ENCODE measurements at regions not wholly inside any gene's neighbourhood (a gene's known extent, or its start where the extent isn't known, plus 50 kb on each side); places are given as distances from the start of the nearest gene placed in this dataset.

DNA sequence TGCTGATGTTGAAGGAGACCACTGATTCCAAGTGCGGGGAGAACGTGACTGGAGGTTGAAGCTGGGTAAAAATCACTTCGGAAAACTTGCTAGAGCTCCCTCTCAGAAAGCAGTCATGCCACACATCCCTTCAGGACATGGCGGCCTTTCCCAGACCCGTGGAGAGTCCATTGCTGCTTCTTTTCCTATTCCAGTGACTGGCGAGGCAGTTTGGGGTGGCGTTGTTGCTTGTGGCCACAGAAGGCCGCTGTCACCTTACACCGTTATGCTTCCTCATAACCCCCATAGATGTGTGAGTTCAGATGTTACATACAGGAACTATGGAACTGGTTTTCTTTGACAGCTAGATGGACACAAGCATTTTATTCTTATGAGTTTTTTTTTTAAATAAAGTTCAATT, 235.6 kb upstream of the POM121L12 start:
- DNase-seq (no peak), ATAC-seq (no peak)
- Mint-ChIP-seq H3K9me3 (ENCODE audit: insufficient read depth) (peaks cover 9% of the 10 kb centered on the region), H3K27ac (no peak overlapping the region), H3K27me3 (ENCODE audit: low read depth) (no peaks in the 10 kb centered on the region), H3K4me1 (ENCODE audit: low read depth) (no peaks in the 10 kb centered on the region), H3K36me3 (ENCODE audit: low read depth) (no peaks in the 10 kb centered on the region), H3K4me3 (no peak overlapping the region)
- CTCF ChIA-PET, result no interaction called here
- POLR2A ChIA-PET, result no interaction called here

DNA sequence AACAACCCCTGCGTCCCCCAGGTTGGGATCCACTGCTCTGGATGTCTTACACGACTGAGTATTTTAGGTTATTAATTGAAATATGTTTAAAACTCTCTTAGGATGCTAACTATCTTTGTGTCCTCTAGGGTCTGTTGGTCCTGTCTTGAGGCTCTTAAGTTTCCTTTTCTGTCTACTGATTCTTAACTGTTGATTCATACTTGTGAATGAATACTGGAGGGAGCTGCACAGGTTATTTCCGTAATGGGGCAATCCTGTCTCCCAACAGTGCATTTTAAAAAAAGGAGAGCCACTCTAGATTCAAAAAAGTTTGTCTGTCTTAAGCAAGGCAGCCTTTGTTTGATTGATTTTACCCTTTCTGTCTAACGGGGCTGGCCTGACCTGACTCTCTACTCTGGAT, 237.6 kb upstream of the POM121L12 start:
- no peak overlapping the region for H3K4me3 Mint-ChIP-seq
- no peak overlapping the region for H3K27ac Mint-ChIP-seq
- ChIA-PET POLR2A (no interaction called here), CTCF (no interaction called here)
- no peaks in the 10 kb centered on the region for H3K36me3 Mint-ChIP-seq (ENCODE audit: low read depth)
- no peak for DNase-seq
- peaks cover 9% of the 10 kb centered on the region for H3K9me3 Mint-ChIP-seq (ENCODE audit: insufficient read depth)
- no peak for ATAC-seq
- no peaks in the 10 kb centered on the region for H3K4me1 Mint-ChIP-seq (ENCODE audit: low read depth)
- H3K27me3 Mint-ChIP-seq (ENCODE audit: low read depth), result no peaks in the 10 kb centered on the region

DNA sequence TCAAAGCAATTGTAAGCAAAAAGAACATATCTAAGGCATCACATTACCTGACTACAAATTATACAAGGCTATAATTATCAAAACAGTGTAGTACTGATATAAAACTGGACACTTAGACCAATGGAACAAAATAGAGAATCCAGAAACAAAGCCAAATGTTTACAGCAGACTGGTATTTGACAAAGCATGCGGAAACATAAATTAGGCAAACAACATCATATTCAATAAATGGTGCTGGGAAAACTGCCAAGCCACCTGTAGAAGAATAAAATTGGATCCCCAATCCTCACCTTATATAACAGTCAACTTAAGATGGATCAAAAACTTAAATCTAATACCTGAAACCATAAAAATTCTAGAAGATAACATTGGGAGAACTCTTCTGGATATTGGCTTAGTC, 240.8 kb upstream of the POM121L12 start:
- no peaks in the 10 kb centered on the region for H3K36me3 Mint-ChIP-seq (ENCODE audit: low read depth)
- H3K4me3 Mint-ChIP-seq, result no peak overlapping the region
- no peaks in the 10 kb centered on the region for H3K4me1 Mint-ChIP-seq (ENCODE audit: low read depth)
- no peaks in the 10 kb centered on the region for H3K27me3 Mint-ChIP-seq (ENCODE audit: low read depth)
- DNase-seq (no peak), ATAC-seq (no peak)
- H3K27ac Mint-ChIP-seq, result no peak overlapping the region
- peaks cover 16% of the 10 kb centered on the region for H3K9me3 Mint-ChIP-seq (ENCODE audit: insufficient read depth)
- CTCF ChIA-PET, result no interaction called here
- POLR2A ChIA-PET, result no interaction called here

DNA sequence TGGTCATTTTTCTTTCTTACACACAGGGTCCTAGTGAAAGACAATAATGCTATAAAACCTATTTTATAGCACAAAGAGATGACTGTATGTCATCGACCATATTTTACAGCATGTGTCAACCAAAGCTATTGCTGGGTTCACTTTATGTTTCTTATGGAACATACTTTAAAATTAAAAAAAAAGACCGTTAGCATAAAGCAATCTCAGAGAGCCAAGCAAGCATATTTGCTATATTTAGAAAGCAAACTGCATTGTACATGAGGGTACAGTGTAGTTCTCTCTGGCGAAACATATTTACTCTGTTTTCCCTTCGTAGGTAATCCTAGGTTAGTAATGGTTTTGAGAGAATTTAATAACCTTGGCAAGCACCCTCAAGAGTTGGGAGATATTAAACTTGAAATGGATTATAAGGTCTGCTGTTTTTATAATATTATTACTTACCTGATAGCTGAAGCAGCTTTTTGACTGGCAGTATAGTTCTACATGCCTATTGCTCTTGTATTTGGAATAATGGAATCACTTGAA, 244.2 kb upstream of the POM121L12 start:
- no peak for DNase-seq
- no peak overlapping the region for H3K27ac Mint-ChIP-seq
- no peaks in the 10 kb centered on the region for H3K4me1 Mint-ChIP-seq (ENCODE audit: low read depth)
- H3K4me3 Mint-ChIP-seq, result no peak overlapping the region
- peaks cover 15% of the 10 kb centered on the region for H3K9me3 Mint-ChIP-seq (ENCODE audit: insufficient read depth)
- ChIA-PET POLR2A (no interaction called here), CTCF (no interaction called here)
- no peaks in the 10 kb centered on the region for H3K36me3 Mint-ChIP-seq (ENCODE audit: low read depth)
- no peak for ATAC-seq
- H3K27me3 Mint-ChIP-seq (ENCODE audit: low read depth), result no peaks in the 10 kb centered on the region

DNA sequence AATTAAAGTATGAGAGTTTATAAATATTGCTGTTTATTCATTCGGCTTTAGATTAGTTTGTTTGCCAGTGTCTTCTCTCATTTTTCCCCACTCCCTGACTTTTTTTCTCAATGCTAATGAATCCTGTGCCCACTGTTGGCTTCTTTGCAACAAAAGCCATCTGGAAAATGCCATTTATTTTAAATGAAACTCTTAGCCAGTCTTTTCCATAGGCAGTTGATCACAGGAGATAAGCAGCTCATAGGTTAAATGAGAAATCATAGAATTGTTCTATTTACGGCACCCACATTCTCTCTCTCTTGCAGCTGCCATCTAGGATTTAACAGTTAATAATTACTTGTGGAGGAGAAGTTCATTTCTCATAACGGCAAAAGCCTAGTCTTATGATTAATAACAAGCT, 249.3 kb upstream of the POM121L12 start:
- DNase-seq (no peak), ATAC-seq (no peak)
- Mint-ChIP-seq H3K4me3 (no peak overlapping the region), H3K27me3 (ENCODE audit: low read depth) (no peaks in the 10 kb centered on the region), H3K9me3 (ENCODE audit: insufficient read depth) (peaks cover 23% of the 10 kb centered on the region), H3K27ac (no peak overlapping the region), H3K36me3 (ENCODE audit: low read depth) (no peaks in the 10 kb centered on the region), H3K4me1 (ENCODE audit: low read depth) (no peaks in the 10 kb centered on the region)
- POLR2A ChIA-PET, result no interaction called here
- CTCF ChIA-PET, result no interaction called here

DNA sequence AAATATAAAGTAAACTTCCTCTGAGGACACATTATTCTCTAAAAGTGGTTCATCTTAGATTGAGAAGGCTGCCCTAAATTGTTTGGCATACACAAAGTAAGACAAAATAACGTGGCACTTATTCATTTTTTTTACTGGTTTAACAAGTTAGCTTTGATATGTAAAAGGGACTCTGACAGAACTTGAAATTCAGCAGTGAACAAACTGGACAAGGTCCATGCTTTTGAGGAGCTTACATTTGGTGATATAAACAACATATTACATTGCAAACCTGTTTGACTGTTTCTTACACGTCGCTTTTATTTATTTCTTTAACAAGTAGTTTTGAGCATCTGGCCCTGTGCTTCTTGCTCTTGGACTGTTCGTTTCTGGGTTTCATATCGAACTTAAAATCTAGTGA, 253.1 kb upstream of the POM121L12 start:
- POLR2A ChIA-PET, result no interaction called here

DNA sequence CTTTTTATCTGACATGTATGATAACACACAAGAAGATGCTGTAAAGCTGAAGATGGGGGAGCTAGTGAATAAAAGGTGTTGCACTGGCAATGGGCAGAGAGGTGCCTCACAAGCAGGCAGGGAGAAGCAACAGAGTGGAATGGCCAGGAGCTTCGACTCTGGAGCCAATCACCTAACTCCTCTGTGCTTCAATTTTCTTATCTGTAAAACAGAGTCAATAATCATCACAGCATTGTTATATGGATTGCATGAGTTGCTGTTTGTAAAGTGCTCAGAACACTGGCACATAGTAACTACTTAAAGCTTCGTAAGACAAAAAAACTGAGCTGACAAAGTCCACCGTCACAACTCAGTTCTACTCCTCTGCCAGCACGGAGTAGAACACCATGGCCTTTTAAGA, 254.2 kb upstream of the POM121L12 start:
- H3K4me3 Mint-ChIP-seq, result no peak overlapping the region
- H3K4me1 Mint-ChIP-seq (ENCODE audit: low read depth), result no peaks in the 10 kb centered on the region
- ChIA-PET POLR2A (no interaction called here), CTCF (no interaction called here)
- DNase-seq, result no peak
- no peaks in the 10 kb centered on the region for H3K27me3 Mint-ChIP-seq (ENCODE audit: low read depth)
- H3K36me3 Mint-ChIP-seq (ENCODE audit: low read depth), result no peaks in the 10 kb centered on the region
- H3K27ac Mint-ChIP-seq, result no peak overlapping the region
- peaks cover 28% of the 10 kb centered on the region for H3K9me3 Mint-ChIP-seq (ENCODE audit: insufficient read depth)
- ATAC-seq, result no peak

More for the DNA sequence above, 253.1 kb upstream of the POM121L12 start:
- no peak for DNase-seq
- Mint-ChIP-seq H3K27me3 (ENCODE audit: low read depth) (no peaks in the 10 kb centered on the region), H3K9me3 (ENCODE audit: insufficient read depth) (peaks cover 18% of the 10 kb centered on the region), H3K4me3 (no peak overlapping the region), H3K4me1 (ENCODE audit: low read depth) (no peaks in the 10 kb centered on the region), H3K27ac (no peak overlapping the region), H3K36me3 (ENCODE audit: low read depth) (no peaks in the 10 kb centered on the region)
- CTCF ChIA-PET, result no interaction called here
- ATAC-seq, result no peak

DNA sequence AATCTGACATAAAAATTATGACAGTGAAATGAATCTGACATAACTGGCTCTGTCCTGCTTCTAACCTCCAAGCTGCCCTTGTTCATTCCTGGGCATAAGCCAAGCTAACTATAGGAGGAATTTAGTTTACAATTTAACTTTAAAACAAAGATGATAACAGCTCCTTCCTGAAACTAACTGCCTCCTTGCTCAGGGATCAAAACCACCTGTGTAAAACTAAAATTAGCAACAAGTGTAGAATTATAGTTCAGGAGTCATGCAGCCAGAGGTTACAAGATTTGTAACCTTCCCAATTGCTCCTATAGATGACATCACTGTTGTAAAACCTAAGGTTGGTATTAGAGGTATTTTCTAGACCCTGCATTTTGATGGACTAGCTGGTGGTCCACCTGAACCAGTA, 256.4 kb upstream of the POM121L12 start:
- H3K9me3 Mint-ChIP-seq (ENCODE audit: insufficient read depth), result peaks cover 34% of the 10 kb centered on the region
- no peak for DNase-seq
- H3K36me3 Mint-ChIP-seq (ENCODE audit: low read depth), result no peaks in the 10 kb centered on the region
- ChIA-PET CTCF (no interaction called here), POLR2A (no interaction called here)
- H3K27me3 Mint-ChIP-seq (ENCODE audit: low read depth), result no peaks in the 10 kb centered on the region
- no peaks in the 10 kb centered on the region for H3K4me1 Mint-ChIP-seq (ENCODE audit: low read depth)
- no peak overlapping the region for H3K4me3 Mint-ChIP-seq
- no peak for ATAC-seq
- H3K27ac Mint-ChIP-seq, result no peak overlapping the region

DNA sequence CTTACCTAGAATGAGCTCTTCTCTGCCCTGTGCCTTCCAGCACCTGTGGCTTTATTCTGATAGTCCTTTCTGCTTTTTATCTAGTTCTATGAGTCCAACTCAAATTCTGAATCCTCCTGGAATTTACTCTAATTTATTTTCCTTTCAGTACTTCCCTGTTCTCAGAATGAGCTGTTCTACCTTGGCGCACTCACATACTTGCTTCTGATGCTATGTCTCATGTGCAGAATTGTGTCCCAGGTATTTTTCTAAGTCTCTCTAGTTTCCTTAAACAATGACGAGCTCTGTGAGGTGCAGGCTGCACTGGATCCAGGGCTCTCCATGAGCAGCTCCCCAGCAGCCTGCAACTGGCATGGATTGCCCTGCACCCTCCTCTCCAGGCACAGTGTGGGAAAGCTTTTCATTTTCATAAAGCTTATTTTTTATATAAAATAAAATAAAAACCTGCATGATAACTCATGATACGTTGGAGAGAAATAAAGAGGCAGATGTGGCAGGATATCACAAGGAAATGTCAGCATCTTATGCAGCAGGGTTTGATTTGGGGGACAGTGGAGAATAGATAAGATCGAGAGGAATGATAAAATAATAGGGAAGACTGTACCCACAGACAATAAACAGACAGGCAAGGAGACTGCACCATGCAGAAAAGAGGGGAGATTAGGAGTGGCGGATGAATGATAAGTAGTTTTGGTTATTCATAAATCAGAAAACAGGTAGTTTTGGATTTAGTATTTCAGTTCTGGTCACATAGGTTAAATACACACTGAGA, 258.2 kb upstream of the POM121L12 start:
- no peak overlapping the region for H3K27ac Mint-ChIP-seq
- H3K4me3 Mint-ChIP-seq, result no peak overlapping the region

DNA sequence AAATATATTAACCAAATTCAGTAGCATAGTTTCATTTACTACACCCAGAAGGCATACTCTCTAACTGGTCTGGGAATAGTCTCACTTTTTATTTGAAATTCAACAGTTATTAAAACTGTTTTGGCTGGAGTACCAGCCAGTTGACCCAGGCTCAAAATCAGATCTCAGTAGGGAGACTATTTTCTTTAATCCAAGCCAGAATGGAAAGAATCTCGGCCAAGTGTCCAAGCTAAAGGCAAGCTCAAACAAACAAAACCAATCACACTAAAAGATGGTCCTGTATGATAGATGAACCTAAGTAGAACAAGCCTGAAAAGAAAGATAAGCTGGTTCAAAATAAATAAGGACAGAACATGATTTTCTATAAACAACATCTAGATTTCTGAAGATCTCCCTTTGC, 259.6 kb upstream of the POM121L12 start:
- H3K27me3 Mint-ChIP-seq (ENCODE audit: low read depth), result no peaks in the 10 kb centered on the region

More for the DNA sequence above, 258.2 kb upstream of the POM121L12 start:
- H3K4me1 Mint-ChIP-seq (ENCODE audit: low read depth), result no peaks in the 10 kb centered on the region
- DNase-seq (no peak), ATAC-seq (no peak)
- ChIA-PET POLR2A (interaction anchor here (0.6 kb wide), 1 partner anchor 11 kb away, joined by 3 read pairs; no protein-coding TSS in a partner anchor), CTCF (no interaction called here)
- no peaks in the 10 kb centered on the region for H3K27me3 Mint-ChIP-seq (ENCODE audit: low read depth)
- peaks cover 33% of the 10 kb centered on the region for H3K9me3 Mint-ChIP-seq (ENCODE audit: insufficient read depth)
- H3K36me3 Mint-ChIP-seq (ENCODE audit: low read depth), result no peaks in the 10 kb centered on the region

DNA sequence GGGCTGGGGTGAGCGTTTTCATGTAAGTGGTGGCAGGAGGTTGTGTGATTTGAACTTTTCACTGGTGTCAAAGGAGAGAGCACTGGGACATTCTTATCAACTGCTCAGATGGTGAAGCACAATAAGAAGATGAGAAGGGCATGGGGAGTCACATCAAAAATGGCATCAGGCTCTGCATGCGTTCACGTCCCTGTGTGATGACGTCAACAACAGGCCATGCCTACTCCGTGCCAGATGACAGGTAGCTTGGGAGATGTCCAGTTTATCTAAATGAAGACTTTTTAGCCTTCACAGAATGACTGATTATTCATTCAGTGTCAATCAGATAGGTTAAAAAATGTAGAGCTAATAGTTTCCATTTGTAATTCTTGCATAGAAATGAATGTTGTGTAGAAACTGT, 264.3 kb upstream of the POM121L12 start:
- H3K4me1 Mint-ChIP-seq (ENCODE audit: low read depth), result no peaks in the 10 kb centered on the region
- no peaks in the 10 kb centered on the region for H3K36me3 Mint-ChIP-seq (ENCODE audit: low read depth)
- ChIA-PET POLR2A (no interaction called here), CTCF (no interaction called here)
- H3K9me3 Mint-ChIP-seq (ENCODE audit: insufficient read depth), result peaks cover 12% of the 10 kb centered on the region
- H3K4me3 Mint-ChIP-seq, result no peak overlapping the region
- H3K27ac Mint-ChIP-seq, result no peak overlapping the region
- ATAC-seq (no peak), DNase-seq (no peak)
- no peaks in the 10 kb centered on the region for H3K27me3 Mint-ChIP-seq (ENCODE audit: low read depth)

More for the DNA sequence above, 259.6 kb upstream of the POM121L12 start:
- ChIA-PET CTCF (no interaction called here), POLR2A (no interaction called here)
- ATAC-seq (no peak), DNase-seq (no peak)
- no peaks in the 10 kb centered on the region for H3K36me3 Mint-ChIP-seq (ENCODE audit: low read depth)
- peaks cover 30% of the 10 kb centered on the region for H3K9me3 Mint-ChIP-seq (ENCODE audit: insufficient read depth)
- no peak overlapping the region for H3K27ac Mint-ChIP-seq
- H3K4me3 Mint-ChIP-seq, result no peak overlapping the region
- no peaks in the 10 kb centered on the region for H3K4me1 Mint-ChIP-seq (ENCODE audit: low read depth)

DNA sequence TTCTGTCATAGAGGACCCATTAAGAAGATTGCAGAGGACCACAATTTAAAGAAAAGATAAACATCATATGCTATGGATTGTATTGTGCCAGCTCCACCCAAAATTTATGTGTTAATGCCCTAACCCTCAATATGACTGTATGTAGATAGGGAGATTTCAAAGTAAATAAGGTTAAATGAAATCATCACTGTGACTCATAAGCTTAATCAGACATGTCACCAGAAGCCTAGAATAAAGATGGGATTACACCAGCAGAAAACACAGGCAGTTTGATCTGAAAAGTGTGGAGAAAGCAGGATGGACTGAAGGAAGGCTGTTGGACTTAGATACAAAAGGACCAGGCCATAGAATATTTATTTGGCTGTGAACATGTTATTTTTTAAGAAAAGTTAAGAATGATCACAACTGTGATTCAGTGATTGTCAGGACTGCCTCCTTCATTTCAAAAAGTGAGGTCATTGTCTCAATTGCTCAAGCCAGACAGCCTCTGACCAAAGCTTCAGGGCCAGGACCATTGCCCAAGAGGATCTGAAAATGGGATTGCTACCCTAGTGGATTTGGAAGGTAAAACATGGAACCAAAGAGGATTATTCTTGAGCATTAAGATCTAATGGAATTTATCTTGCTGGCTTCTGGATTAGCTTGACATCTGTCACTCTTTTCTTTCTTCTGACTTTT, 270.8 kb upstream of the POM121L12 start:
- ATAC-seq, result no peak
- H3K27ac Mint-ChIP-seq, result no peak overlapping the region
- peaks cover 3% of the 10 kb centered on the region for H3K9me3 Mint-ChIP-seq (ENCODE audit: insufficient read depth)
- no peaks in the 10 kb centered on the region for H3K4me1 Mint-ChIP-seq (ENCODE audit: low read depth)
- H3K27me3 Mint-ChIP-seq (ENCODE audit: low read depth), result no peaks in the 10 kb centered on the region
- no peak overlapping the region for H3K4me3 Mint-ChIP-seq
- no peaks in the 10 kb centered on the region for H3K36me3 Mint-ChIP-seq (ENCODE audit: low read depth)
- DNase-seq, result no peak
- POLR2A ChIA-PET, result no interaction called here
- CTCF ChIA-PET, result no interaction called here

All from activated CD8-positive, alpha-beta T cell treated with anti-CD3 and anti-CD28 coated beads, Interleukin-2, amount 10 ng/mL, durations not matched to agents 7 days and 5 days (primary cell).